ENCODE measurements at regions not wholly inside any gene's neighbourhood (a gene's known extent, or its start where the extent isn't known, plus 50 kb on each side); places are given as distances from the start of the nearest gene placed in this dataset.
"Not testable (repeated sequence)": the region's sequence is repeated elsewhere in the genome, so short reads cannot be mapped to it uniquely, and the experiment has no call there.

GRCh38 chr13:44149231-44149630, 224.4 kb upstream of the SERP2 start:
- DNase-seq (ENCODE audit: low read depth in 2 of 2), result not testable (repeated sequence)

GRCh38 chr13:44149821-44150220, 223.8 kb upstream of the SERP2 start:
- no peak for DNase-seq (ENCODE audit: low read depth in 2 of 2)

GRCh38 chr13:44151474-44151873, 222.2 kb upstream of the SERP2 start:
- no peak for DNase-seq (ENCODE audit: low read depth in 2 of 2)

GRCh38 chr13:44153496-44153895, 220.1 kb upstream of the SERP2 start:
- DNase-seq (ENCODE audit: low read depth in 2 of 2), result no peak

- DNase-seq (ENCODE audit: low read depth in 2 of 2), result no peak
Observed at GRCh38 chr13:44155422-44156293, 218.0 kb upstream of the SERP2 start.

- no peak for DNase-seq (ENCODE audit: low read depth in 2 of 2)
Observed at GRCh38 chr13:44156294-44156658, 217.3 kb upstream of the SERP2 start.

- DNase-seq (ENCODE audit: low read depth in 2 of 2), result no peak
Observed at GRCh38 chr13:44157606-44158005, 216.0 kb upstream of the SERP2 start.

- DNase-seq (ENCODE audit: low read depth in 2 of 2), result no peak
Observed at GRCh38 chr13:44158098-44158521, 215.5 kb upstream of the SERP2 start.

- no peak for DNase-seq (ENCODE audit: low read depth in 2 of 2)
Observed at GRCh38 chr13:44158881-44159632, 214.6 kb upstream of the SERP2 start.

GRCh38 chr13:44159633-44160279, 213.9 kb upstream of the SERP2 start:
- DNase-seq (ENCODE audit: low read depth in 2 of 2), result no peak

- DNase-seq (ENCODE audit: low read depth in 2 of 2), result no peak
Observed at GRCh38 chr13:44160591-44161191, 212.9 kb upstream of the SERP2 start.

- no peak for DNase-seq (ENCODE audit: low read depth in 2 of 2)
Observed at GRCh38 chr13:44163108-44163507, 210.5 kb upstream of the SERP2 start.

- no peak for DNase-seq (ENCODE audit: low read depth in 2 of 2)
Observed at GRCh38 chr13:44165221-44165888, 208.3 kb upstream of the SERP2 start.

- no peak for DNase-seq (ENCODE audit: low read depth in 2 of 2)
Observed at GRCh38 chr13:44165889-44166496, 207.6 kb upstream of the SERP2 start.

GRCh38 chr13:44169018-44169911, 204.4 kb upstream of the SERP2 start:
- no peak for DNase-seq (ENCODE audit: low read depth in 2 of 2)

- DNase-seq (ENCODE audit: low read depth in 2 of 2), result no peak
Observed at GRCh38 chr13:44170731-44171130, 202.9 kb upstream of the SERP2 start.

GRCh38 chr13:44171156-44171555, 202.5 kb upstream of the SERP2 start:
- DNase-seq (ENCODE audit: low read depth in 2 of 2), result no peak

- no peak for DNase-seq (ENCODE audit: low read depth in 2 of 2)
Observed at GRCh38 chr13:44171861-44172260, 201.8 kb upstream of the SERP2 start.

- DNase-seq (ENCODE audit: low read depth in 2 of 2), result no peak
Observed at GRCh38 chr13:44172281-44172810, 201.3 kb upstream of the SERP2 start.
